ENCODE measurements at regions not wholly inside any gene's neighbourhood (a gene's known extent, or its start where the extent isn't known, plus 50 kb on each side); places are given as distances from the start of the nearest gene placed in this dataset.

- no peak for TF ChIP-seq CTCF (IDR thresholded peaks at IDR 0.05)
- TF ChIP-seq POLR2A (IDR thresholded peaks at IDR 0.05), result no peak
Observed at GRCh38 chr21:19900149-19900548, 1098.1 kb upstream of the NCAM2 start.

Measured in heart left ventricle (tissue), 13 donors.